GM21723 (cell line): ENCODE measurements at regions not wholly inside any gene's neighbourhood (a gene's known extent, or its start where the extent isn't known, plus 50 kb on each side); places are given as distances from the start of the nearest gene placed in this dataset.

ENCODE experiments used
- ATAC-seq: cut with Tn5 transposase; IDR thresholded peaks from one replicate; pipeline ENCODE4 v1.9.1; 2021; ENCODE audit warnings: mild to moderate bottlenecking, moderate library complexity; ENCODE audit not compliant: unreplicated experiment

DNA sequence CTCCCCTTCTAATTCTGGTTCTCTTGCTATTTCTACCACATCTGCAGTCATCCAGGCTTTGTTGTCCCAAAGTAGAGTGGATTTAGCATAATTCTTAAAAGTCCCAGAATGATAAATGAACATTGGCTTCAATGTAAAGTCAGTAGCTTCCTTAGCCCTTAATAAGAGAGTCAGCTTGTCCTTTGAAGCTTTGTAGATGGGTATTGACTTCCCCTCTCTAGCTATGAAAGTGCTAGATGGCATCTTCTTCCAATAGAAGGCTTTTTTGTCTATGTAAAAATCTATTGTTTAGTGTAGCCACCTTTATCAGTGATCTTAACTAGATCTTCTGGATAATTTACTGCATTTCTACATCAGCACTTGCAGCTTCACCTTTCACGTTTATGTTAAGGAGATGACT lies 181.4 kb upstream of the B3GALT2 start:
- peak; percentile 35 for ATAC-seq

DNA sequence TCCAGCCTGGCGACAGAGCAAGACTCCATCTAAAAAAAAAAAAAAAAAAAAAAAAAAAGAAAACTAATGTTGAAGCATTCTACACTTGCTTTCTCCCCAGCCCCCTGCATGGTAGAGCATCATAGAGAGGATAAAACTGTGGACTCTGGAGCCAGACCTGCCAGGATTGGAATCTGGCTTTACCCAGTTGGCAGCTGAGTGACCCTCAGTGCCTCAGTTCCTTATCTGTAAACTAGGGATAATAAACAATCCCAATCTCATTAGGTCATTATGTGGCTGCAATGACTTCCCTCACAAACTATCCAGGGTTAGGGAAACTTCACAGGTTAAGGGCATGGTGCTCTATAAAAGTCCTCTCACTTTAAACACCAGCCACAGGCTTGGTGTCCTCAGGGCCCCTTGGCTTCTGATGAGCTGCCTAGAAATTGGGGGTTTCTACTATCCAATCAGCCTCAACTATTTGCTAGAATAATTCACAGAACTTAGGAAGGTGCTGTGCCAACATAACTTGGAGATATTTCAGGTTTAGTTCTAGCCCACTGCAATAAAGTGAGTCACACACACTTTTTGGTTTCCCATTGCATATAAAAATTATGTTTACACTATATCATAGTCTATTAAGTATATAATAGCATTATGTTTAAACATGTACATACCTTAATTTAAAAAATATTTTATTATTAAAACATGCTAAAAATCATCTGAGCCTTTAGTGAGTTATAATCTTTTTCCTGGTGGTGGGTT lies 180.5 kb upstream of the B3GALT2 start:
- no peak for ATAC-seq

DNA sequence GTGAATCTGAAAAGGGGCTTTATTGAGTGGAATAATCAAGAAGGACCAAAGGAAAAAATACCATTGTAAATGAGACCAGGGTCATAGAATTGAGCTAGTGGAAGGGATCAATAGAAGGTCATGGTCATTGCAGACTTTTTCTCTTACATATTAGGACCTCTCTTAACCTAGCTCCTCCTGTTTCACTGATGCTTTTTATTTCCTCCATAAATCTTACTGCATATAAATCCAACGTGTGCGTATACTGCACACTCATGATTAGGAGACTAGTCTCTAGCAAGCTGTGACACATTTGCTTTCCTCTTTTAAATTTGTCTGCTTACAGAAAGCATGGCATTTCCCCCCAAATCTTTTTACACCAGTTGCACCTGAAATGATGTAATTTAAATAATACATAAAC lies 179.6 kb upstream of the B3GALT2 start:
- ATAC-seq = no peak

DNA sequence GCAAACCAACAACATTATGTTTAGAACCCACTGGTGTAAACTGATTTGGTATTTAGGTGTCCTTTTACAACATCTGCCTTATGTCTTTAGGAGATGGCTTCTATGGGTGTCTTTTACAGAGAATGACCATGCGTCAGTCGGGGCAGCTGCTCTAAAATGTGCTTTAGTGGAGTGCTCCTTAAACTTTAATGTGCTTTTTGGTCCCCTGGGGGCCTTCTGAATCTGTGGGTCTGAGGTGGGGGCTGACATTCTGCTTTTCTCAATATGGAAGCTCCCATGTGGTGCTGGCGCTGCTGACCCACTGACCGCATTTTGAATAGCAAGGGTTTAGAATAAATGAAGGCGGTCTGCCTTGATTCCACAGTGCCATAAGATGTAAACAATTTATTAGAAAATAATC lies 173.2 kb upstream of the B3GALT2 start:
- no peak for ATAC-seq

DNA sequence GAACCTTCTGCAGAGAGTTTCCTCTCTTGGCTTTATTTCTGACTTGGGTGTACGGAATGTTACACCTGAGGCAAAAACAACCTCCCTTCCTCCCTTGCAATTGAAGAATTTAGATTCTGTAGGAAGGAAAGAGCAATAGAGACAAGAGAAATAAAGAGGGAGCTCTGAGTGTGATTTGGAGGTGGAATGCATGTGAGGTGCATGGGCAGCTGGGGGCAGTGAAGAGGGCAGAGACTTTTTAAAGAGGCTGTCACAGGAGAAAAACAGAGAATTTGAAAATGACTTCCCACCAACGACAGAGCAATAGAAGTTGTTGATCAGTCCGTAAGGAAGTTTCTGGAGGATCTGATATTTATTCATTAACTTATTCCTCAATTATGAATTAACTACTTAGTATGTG lies 172.0 kb upstream of the B3GALT2 start:
- no peak for ATAC-seq

DNA sequence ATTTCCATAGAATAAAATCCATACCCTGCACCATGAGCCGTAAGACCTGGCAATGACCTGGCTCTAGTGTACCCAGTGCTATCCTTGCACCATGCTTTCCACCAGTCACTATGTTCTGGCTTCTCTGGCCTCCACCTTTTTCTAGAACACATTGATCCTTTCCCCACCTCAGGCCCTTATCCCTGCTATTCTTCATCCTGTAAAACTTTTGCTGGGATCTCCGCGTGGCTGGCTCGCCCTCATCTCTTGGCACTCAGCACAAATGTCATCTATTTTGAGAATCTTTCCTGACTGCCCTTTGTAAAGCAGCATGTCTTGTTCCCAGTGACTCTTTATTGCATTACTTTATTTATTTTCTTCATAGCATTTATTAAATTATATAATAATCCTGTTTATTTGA lies 169.8 kb upstream of the B3GALT2 start:
- no peak for ATAC-seq

DNA sequence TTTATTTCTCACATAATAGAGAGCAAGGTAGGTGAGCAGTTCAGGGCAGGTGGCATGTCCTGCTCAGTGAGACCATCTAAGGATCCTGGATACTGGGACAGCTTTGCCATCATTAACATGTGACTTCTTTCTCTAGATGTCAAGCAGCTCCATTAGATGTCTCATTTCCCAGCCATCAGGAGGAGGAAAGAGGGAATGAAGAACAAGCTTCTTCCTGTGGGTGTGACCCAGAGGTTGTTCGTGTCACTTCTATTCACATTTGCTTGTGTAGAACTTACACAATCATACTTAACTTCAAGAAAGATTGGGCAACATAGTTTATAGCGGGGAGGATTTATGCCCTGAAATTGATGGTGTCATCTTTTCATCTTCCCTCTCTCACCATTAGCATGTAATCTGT lies 169.2 kb upstream of the B3GALT2 start:
- ATAC-seq = no peak

DNA sequence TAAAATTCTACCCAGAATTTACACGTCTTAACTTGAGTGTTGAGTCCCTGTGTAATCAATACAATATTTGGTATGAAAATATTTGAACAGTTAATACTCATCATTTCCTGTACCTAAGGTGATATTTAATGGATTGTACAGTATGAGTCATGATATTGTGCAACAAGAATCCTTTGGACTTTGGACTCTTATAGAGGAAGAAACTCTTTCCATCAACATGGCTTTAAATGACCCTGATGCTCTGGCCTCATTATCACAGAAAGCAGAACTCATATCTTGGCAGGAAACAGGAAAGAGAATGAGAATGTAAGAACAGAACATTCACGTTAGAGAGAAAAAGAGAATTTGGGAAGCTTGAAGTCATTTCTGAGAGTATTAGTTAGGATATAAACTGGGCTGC lies 168.8 kb upstream of the B3GALT2 start:
- ATAC-seq = no peak

DNA sequence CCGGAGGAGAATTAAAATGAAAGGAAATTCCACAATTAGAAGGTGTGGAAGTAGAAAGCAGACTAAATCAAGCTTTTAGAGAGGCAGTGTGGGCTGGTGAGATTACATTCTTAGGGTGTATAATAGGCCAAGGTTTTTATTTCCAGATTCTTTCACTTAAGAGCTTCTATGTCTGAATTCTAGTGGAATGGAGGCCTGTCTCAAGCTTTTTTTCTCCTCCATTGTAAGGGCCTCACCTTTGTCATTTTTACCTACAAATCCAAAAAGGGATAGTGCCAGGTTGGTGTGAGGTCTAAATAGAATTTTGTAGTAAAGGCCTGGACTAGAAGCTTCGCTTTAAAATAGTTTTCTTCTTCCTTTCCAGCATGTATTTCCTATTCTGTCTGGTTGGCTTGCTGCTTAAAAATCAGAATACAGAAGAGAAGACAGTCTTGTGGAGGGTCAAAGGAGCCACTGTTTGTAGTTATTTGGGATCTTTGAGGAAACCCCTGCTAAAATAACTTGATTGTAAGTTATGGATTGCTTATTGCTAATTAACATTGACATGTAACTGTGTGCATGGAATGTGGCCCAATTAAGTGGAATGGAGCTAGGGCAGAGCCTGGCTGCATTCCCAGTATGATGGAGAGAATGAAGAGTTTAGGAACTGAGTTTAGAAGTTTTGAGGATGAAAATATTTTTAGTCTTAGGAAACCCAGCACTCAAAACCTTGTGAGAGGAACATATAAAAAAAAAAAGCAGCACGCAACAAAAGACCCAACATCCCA lies 162.5 kb upstream of the B3GALT2 start:
- no peak for ATAC-seq

DNA sequence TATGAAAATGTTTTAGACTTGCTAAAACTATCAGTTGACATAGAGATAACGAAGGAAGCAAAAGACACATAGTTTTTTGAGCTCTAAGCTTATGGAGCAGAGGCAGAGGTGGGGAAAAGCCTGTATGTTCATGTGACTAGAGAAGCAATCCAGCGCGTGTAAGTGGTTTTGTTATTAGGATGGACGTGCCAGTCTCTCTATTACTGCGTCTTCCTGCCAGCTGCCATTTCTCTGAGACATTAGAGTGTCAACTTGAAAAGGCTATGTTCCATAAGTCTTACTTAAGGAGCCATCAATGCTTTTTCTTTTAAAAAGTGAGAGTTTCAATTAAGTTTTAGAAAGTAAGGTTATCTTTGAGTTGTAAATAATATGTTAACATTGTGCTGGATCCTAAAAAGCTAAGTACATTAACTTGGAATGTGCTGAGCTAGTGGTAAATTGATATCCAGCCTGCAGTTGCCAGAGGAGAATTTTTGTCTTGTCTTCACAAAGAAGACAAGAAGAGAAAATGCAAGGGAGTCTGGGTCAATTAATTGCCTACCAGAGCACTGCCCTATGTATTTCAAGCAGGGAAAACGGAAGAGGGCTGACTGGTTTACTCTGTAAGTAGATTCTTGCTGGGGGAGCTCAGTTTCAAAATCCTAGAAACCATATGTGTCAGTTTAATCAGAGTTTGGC lies 161.8 kb upstream of the B3GALT2 start:
- ATAC-seq = no peak

DNA sequence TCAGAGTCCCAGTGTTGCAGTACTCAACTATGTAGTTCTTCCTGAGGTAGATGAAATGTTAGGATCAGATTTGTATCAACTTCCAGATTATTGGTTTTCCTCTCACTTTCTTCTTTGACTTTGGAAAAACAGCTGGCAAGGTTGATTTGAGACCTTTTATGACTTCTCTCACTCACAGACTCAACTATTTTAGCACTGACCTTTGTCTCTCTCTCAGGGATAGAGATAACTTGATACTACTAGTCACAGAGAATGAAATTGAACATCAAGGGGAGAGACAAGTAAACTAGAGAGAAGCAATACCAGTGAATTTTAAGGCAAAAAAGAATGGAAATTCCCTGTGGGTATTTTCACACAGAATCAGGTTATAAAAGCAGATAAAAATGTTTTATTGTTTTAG lies 159.7 kb upstream of the B3GALT2 start:
- no peak for ATAC-seq

DNA sequence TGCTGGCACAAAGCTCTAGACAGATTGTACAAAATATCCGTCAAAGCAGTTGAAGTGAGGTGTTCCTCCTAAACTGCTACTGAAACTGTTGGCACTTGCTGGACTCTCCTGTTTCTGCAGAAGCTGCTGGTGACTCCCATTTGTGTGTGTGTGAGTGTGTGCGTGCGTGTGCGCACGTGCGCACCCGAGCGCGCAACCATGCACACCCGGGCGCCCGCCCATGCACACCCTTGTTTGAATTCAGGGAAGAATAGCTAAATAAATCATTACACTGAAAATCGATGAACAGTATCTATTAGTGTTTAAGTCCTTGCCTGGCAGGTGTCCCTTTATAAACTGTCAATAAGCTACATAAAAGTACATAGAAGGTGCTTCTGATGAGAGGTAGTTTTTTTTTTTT lies 156.4 kb upstream of the B3GALT2 start:
- ATAC-seq = no peak

DNA sequence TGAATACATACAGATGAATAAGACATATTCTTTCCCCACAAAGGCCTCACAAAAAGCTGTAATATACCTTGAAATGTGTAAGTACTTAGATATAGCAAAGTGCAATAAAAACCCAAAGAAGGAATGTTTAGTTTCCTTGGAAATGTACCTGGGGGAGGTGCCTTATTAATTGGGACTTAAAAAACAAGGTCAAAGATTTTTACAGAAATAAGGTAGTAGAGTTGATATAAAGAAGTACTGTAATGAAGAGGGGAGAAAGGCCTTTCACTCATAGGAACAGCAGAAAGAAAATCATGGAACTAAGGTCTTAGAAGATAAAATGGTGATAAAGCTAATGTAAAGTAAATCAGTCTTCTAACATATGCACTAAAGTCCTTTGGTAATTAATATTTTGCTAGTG lies 153.9 kb upstream of the B3GALT2 start:
- ATAC-seq = no peak

DNA sequence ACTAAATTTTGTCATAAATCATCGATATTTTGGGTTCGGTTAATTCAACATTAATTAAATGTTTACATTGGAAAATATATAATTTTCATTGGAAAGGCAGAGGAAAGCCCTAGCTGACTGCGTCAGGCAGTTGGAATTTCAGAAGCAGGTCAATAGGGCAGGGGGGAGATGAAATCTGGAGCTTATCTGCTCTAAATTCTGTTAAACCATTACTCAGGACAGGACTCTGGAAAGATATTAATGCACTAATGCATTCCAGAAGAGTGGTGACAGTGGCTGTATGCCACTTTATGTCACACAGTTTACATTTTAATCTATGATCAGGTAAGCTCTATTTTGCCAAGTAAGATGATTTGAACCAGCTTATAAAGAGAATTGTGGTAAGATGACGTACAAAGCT lies 153.0 kb upstream of the B3GALT2 start:
- ATAC-seq = no peak

DNA sequence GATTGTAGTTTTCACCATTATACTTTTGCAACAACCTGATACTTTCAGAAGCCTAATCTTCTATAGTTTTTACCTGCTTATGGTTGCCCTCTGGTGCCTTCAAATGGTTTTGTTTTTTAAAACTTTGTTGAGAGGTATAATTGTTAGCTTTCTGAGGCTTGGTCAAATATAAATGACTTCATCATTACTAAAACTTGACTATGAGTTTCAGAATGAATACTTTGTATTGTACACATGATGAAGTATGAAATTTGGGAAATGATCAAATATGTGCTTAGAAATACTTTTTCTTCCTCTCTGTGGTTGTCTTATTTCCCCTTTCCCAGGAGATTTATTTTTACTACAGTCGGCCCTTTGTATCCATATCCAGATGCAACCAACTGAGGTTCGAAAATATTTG lies 151.8 kb upstream of the B3GALT2 start:
- peak; percentile 59 for ATAC-seq

DNA sequence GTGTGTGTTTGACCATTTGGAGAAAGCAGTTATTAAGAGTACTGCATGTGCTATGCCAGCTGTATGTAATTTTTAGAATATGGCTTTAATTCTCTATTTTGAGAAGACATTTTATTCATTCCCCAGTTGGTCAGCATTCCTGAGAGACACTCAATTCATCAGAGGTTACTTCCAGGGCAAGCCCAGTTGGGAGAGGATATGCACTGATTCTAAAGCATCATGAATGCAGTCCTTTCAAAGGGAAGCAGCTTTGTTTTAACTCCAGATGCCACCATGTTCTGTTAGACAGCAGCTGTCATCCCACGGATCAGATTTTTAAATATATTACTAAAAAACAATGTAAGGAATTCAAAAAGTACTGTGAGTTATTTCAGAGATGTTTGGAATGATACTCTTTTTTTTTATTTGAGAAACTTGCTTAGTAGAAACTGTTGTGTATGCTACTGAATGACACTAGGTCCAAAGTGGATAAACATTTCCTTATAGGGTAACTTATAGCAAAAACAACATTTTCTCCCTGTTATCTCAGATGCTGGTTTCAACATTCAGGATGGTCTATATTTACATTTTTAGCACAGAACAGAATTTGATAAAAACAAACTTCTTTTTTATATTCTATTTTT lies 149.5 kb upstream of the B3GALT2 start:
- no peak for ATAC-seq

DNA sequence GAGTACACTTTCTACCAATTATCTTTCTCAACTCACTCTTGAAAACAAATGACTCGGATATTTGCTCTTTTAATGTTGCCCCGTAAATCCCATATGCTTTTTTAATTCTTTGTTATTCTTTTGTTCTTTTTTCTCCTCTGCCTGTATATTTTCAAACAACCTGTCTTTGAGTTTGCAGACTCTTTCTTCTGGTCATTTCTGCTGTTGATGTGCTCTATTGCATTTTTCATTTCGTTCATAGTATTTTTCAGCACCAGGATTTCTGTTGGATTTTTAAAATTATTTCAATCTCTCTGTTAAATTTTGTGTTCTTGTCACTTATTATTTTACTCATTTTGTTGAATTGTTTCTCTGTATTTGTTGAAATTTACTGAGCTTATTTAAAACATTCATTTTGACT lies 146.8 kb upstream of the B3GALT2 start:
- no peak for ATAC-seq

DNA sequence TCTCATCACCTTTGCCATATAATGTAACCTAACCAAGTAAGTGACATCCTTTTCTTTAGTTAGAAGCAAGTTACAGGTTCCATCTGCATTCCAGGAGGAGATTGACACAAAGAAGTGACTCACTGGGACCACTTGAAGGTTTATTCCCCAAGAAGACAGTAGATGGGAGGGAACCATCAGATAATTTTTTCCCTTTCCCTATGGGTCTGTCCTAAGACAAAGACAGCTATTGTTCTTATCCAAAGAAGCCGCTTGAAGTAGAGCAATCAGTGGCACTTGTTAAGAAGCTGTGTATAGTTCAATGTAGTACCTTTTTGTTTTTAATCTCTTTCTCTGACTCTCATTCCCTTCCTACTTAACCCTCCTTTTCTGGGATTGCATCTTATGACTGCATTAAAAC lies 139.9 kb upstream of the B3GALT2 start:
- no peak for ATAC-seq

DNA sequence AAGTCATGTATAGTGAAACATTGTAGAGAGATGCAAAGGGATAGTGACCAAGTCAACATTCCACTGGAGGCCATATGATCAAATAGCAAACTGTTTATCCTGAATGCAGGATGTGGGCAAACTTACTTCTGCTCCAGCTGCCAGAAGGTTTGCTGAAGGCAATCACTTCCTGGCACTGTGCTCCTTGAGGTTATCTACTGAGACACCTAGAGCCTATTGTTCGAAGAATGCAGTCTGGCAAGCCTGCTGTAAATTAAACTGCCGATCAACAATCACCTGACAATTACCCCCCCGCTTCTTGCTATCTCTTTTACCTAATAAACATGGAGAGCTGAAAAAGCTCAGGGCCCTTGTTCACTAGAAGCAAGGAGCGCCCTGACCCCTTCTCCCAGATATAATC lies 139.4 kb upstream of the B3GALT2 start:
- ATAC-seq = no peak

DNA sequence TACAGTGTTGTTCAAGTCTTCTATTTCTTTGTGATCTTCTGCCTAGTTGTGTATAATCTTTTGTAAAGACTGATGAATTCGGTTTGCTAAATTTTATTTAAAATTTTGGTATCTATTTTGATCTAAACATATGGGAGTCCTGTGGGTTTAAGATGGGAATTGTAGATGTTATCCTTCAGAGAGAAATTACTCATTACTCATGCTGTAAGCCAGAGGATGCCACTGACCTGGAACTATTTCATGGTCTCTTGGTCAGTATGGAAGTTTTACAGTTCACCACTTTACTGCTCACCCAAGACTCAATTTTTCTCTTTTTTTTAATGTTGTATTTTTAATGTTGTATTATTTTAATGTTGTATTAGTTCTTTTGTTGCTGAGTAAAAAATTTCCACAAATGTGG lies 138.6 kb upstream of the B3GALT2 start:
- ATAC-seq = no peak

DNA sequence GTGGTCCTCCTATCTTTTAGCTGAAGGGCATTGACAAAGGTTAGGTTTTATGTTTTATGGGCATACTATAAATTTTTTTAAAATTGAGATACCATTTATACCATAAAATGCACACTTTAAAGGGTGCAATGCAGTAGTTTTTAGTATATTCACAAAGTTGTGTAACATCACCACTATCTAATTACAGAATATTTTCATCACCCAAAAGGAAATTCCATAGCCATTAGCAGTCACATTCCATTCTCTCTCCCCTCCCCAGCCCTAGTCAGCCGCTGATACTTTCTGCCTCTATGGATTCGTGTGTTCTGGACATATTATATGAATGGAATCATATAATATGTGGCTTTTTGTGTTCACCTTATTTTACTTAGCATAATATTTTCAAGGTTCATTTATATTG lies 135.8 kb upstream of the B3GALT2 start:
- no peak for ATAC-seq
